Smooth muscle cell (in vitro differentiated cells): ENCODE measurements at regions not wholly inside any gene's neighbourhood (a gene's known extent, or its start where the extent isn't known, plus 50 kb on each side); places are given as distances from the start of the nearest gene placed in this dataset.

ENCODE experiments used
- DNase-seq: peaks from one replicate; lab custom pipeline; 2025; ENCODE audit not compliant: unreplicated experiment; lab: John Stamatoyannopoulos, UW
- H2AFZ ChIP-seq: fragments of 200-600 bp; sonication (generic); 2 replicates; pipeline ENCODE4 v1.6.0; 2016; ENCODE audit warnings: antibody characterized with exemption, low read depth, mild to moderate bottlenecking
- H3F3A ChIP-seq: fragments of 200-600 bp; sonication (generic); 2 replicates; pipeline ENCODE4 v1.6.0; 2017; ENCODE audit warnings: antibody characterized with exemption, low read depth
- H3K27ac ChIP-seq: fragments of 200-600 bp; sonication (generic); 2 replicates; pipeline ENCODE4 v1.5.1; 2016; ENCODE audit warnings: low read depth, mild to moderate bottlenecking
- H3K27me3 ChIP-seq: fragments of 200-600 bp; sonication (generic); 2 replicates; pipeline ENCODE4 v1.6.1; 2016; ENCODE audit warnings: low read depth, mild to moderate bottlenecking
- H3K36me3 ChIP-seq: fragments of 200-600 bp; sonication (generic); 2 replicates; pipeline ENCODE4 v1.5.1; 2016; ENCODE audit warnings: low read depth
- H3K4me1 ChIP-seq: fragments of 200-600 bp; sonication (generic); 2 replicates; pipeline ENCODE4 v1.5.1; 2016; ENCODE audit warnings: low read depth
- H3K4me2 ChIP-seq: fragments of 200-600 bp; sonication (generic); 2 replicates; pipeline ENCODE4 v1.6.0; 2016; ENCODE audit warnings: mild to moderate bottlenecking
- H3K4me3 ChIP-seq: fragments of 200-600 bp; sonication (generic); 2 replicates; pipeline ENCODE4 v1.5.1; 2016; ENCODE audit warnings: mild to moderate bottlenecking
- H3K79me2 ChIP-seq: fragments of 200-600 bp; sonication (generic); 2 replicates; pipeline ENCODE4 v1.6.0; 2016; ENCODE audit warnings: low read depth, mild to moderate bottlenecking
- H3K9ac ChIP-seq: fragments of 200-600 bp; sonication (generic); 2 replicates; pipeline ENCODE4 v1.6.0; 2016; ENCODE audit warnings: low read depth
- H3K9me3 ChIP-seq: fragments of 200-600 bp; sonication (generic); replicated peaks from 2 replicates; pipeline ENCODE4 v1.5.1; 2016; ENCODE audit warnings: low read depth
- H4K20me1 ChIP-seq: fragments of 200-600 bp; sonication (generic); 2 replicates; pipeline ENCODE4 v1.6.0; 2016; ENCODE audit warnings: low read depth
- WGBS: methylation state at CpG from one replicate; pipeline ENCODE4 v1.1.7; 2016; ENCODE audit warnings: low lambda C conversion rate; 5-methylcytosine and 5-hydroxymethylcytosine counted together
- TF ChIP-seq, protein P1 (sequence below): fragments of 200-600 bp; sonication (generic); IDR thresholded peaks from 2 replicates; pipeline ENCODE4 v1.5.1; 2017; ENCODE audit warnings: borderline replicate concordance, mild to moderate bottlenecking, antibody characterized with exemption; ENCODE audit not compliant: insufficient read depth, poor library complexity, severe bottlenecking

GRCh38 chr2:117169036-117169765 lies 645.3 kb upstream of the DDX18 start:
- no peaks in the 10 kb centered on the region for H3K36me3 ChIP-seq

GRCh38 chr2:117170897-117171296 lies 643.6 kb upstream of the DDX18 start:
- Histone ChIP-seq H3K4me2 (no peak overlapping the region), H3K9ac (no peak overlapping the region), H3K27ac (no peak overlapping the region), H4K20me1 (no peaks in the 10 kb centered on the region), H3K36me3 (no peaks in the 10 kb centered on the region), H3K9me3 (no peaks in the 10 kb centered on the region), H3F3A (no peaks in the 10 kb centered on the region), H3K4me1 (no peaks in the 10 kb centered on the region), H3K27me3 (no peaks in the 10 kb centered on the region), H3K4me3 (no peak overlapping the region), H2AFZ (no peak overlapping the region), H3K79me2 (no peaks in the 10 kb centered on the region)
- TF ChIP-seq, protein P1, sequence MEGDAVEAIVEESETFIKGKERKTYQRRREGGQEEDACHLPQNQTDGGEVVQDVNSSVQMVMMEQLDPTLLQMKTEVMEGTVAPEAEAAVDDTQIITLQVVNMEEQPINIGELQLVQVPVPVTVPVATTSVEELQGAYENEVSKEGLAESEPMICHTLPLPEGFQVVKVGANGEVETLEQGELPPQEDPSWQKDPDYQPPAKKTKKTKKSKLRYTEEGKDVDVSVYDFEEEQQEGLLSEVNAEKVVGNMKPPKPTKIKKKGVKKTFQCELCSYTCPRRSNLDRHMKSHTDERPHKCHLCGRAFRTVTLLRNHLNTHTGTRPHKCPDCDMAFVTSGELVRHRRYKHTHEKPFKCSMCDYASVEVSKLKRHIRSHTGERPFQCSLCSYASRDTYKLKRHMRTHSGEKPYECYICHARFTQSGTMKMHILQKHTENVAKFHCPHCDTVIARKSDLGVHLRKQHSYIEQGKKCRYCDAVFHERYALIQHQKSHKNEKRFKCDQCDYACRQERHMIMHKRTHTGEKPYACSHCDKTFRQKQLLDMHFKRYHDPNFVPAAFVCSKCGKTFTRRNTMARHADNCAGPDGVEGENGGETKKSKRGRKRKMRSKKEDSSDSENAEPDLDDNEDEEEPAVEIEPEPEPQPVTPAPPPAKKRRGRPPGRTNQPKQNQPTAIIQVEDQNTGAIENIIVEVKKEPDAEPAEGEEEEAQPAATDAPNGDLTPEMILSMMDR, result no peak
- 97% methylated on average over 1 of the region's 1 CpG for WGBS
- DNase-seq, result no peak

More at GRCh38 chr2:117169036-117169765, 645.3 kb upstream of the DDX18 start:
- WGBS, result 90% methylated on average over 2 of the region's 2 CpGs
- H2AFZ ChIP-seq, result no peak overlapping the region
- TF ChIP-seq, protein P1, result no peak
- no peak overlapping the region for H3K4me3 ChIP-seq
- no peak overlapping the region for H3K4me2 ChIP-seq
- no peaks in the 10 kb centered on the region for H3K27me3 ChIP-seq
- no peak overlapping the region for H3K27ac ChIP-seq
- no peaks in the 10 kb centered on the region for H3K9me3 ChIP-seq
- H3F3A ChIP-seq, result no peaks in the 10 kb centered on the region
- no peaks in the 10 kb centered on the region for H4K20me1 ChIP-seq
- no peak overlapping the region for H3K9ac ChIP-seq
- H3K79me2 ChIP-seq, result no peaks in the 10 kb centered on the region
- DNase-seq, result no peak
- H3K4me1 ChIP-seq, result no peaks in the 10 kb centered on the region

DNA sequence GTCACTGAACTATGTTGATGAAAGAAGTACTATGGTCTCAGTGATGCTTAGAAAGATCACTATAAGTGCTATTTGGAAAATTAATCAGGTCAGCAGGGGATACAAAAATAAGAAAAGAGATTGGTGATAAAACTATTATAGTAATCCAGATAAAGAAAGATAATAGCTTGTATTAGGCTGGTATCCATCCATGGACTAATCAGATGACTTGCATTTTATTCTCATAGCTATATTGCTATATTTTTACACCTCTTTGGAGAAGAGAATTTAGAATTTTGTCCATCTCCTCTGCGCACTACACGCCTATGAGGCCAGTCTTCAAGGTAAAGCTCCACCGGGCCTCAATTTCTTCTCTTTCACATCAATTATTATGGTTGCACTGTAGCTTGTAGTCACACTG lies 635.1 kb upstream of the DDX18 start:
- WGBS, result 94% methylated on average over 3 of the region's 3 CpGs
- Histone ChIP-seq H3K27me3 (no peaks in the 10 kb centered on the region), H3K9ac (no peak overlapping the region), H3K4me2 (no peak overlapping the region), H2AFZ (no peak overlapping the region), H3F3A (no peaks in the 10 kb centered on the region), H3K4me1 (no peaks in the 10 kb centered on the region), H3K36me3 (no peaks in the 10 kb centered on the region), H3K9me3 (no peaks in the 10 kb centered on the region), H4K20me1 (no peaks in the 10 kb centered on the region), H3K79me2 (no peaks in the 10 kb centered on the region), H3K4me3 (no peak overlapping the region), H3K27ac (no peak overlapping the region)
- DNase-seq, result no peak
- TF ChIP-seq, protein P1, result no peak

DNA sequence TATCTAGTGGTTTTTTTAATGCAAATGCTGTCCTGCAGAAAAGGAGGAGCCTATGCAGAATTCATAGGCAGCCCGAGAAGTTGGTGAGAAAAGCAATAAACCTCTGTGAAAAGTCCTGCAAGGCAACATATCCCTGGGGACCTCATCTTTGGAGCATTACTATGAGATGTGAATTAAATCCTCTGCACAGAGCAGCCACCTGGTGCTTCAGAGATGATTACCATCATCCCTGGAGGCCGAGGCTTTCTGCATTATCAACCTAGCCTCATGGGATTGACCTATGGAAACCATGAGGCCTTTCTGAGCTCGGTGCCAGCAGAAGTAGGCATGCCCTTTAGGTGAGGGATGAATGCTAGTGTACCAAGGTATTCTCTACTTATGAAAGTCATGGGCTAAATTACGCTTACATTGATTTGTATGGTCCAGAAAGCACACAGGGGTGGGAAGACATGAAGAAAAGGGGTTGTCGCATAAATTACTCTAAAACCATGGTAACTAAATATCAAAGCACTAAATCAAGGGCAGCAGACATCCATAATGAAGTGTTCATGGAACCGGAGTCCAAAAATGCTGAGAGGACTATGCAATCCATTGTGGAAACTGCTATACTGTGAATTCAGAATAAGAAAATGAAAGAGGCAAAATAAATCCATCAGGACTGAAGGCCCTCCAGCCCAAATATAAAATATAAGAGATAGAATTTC lies 623.5 kb upstream of the DDX18 start:
- Histone ChIP-seq H3K4me2 (no peak overlapping the region), H3K27me3 (no peaks in the 10 kb centered on the region), H3K9me3 (no peaks in the 10 kb centered on the region), H3K79me2 (no peaks in the 10 kb centered on the region), H3K4me3 (no peak overlapping the region), H3K4me1 (no peaks in the 10 kb centered on the region), H2AFZ (no peak overlapping the region), H3K9ac (no peak overlapping the region), H3K27ac (no peak overlapping the region), H3K36me3 (no peaks in the 10 kb centered on the region), H4K20me1 (no peaks in the 10 kb centered on the region), H3F3A (no peaks in the 10 kb centered on the region)
- 97% methylated on average over 6 of the region's 6 CpGs for WGBS
- no peak for DNase-seq
- TF ChIP-seq, protein P1, result no peak
